DMS 273 (cell line): ENCODE measurements at regions not wholly inside any gene's neighbourhood (a gene's known extent, or its start where the extent isn't known, plus 50 kb on each side); places are given as distances from the start of the nearest gene placed in this dataset.
"Not testable (repeated sequence)": the region's sequence is repeated elsewhere in the genome, so short reads cannot be mapped to it uniquely, and the experiment has no call there.

Experiments used
- DNase-seq: peaks from one replicate; lab custom pipeline; 2025; ENCODE audit not compliant: unreplicated experiment; lab: John Stamatoyannopoulos, UW

DNA sequence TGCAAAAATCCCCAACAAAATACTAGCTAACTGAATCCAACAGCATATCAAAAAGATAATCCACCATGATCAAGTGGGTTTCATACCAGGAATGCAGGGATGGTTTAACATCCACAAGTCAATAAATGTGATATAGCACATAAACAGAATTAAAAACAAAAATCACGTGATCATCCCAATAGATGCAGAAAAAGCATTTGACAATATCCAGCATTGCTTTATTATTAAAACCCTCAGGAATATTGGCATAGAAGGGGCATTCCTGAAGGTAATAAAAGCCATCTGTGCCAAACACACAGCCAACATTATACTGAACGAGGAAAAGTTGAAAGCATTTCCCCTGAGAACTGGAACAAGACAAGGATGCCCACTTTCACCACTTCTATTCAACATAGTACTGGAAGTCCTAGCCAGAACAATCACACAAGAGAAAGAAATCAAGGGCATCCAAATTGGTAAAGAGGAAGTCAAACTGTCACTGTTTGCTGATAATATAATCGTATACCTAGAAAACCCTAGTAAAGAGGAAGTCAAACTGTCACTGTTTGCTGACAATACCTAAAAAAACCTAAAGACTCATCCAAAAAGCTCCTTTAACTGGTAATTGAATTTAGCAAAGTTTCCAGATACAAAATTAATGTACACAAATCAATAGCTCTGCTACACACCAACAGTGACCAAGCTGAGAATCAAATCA lies 109.8 kb downstream of the RNASET2 start:
- DNase-seq = not testable (repeated sequence)

DNA sequence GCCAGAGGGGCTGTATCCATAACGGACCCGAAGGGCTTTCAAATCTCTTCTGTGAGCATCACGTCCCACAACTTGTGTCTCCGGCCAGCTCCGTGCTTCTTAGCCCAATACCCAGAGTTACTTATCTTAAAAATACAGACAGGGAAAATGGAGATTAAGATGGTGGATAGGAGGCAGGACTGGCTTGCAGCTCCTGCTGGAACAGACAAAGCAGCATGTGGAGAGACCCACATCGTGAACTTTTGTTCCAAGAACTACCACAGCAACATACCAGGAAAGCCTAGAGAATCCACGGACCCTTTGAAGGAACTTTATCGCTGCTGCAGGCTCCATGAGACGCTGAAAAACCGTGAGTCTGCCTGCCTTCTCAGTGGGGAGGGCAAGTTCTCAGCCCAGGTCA lies 113.7 kb downstream of the RNASET2 start:
- DNase-seq = no peak

- DNase-seq = no peak
Observed at GRCh38 chr6:166841216-166841615, 115.1 kb downstream of the RNASET2 start.

DNA sequence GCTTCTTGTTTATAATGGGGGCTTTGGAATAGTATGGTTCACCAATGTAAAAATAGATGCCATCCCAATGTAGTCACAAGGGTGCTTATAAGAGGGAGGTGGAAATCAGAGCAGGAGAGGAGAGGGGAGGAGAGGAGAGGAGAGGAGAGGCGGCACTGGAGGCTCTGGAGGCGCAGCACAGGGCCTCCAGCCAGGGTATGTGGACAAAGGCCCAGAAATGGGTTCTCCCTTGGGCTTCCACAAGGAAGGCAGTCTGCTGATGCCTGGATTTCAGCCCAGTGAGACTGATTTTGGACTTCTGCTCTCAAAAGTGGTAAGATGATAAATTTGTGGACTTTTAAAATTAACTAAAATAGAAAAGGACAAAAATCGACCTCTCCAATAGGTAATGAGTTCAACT lies 116.8 kb downstream of the RNASET2 start:
- no peak for DNase-seq

GRCh38 chr6:166838987-166839386 lies 117.4 kb downstream of the RNASET2 start:
- no peak for DNase-seq

- no peak for DNase-seq
Observed at GRCh38 chr6:166836785-166837718, 119.3 kb downstream of the RNASET2 start.

DNA sequence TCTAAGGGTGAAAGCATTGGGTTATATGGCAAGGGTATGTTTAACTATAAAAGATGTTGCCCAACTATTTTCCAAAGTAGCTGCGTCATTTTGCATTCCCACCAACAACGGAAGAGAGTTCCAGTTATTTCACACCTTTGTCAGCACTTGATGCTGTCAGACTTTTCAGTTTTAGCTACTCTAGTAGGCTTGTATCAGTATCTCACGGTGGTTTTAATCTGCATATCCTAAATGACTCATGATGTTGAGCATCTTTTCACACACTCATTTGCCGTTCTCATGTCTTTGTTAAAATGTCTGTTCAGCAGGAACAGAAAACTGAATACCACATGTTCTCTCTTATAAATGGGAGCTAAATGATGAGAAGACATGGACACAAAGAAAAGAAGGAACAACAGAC lies 122.3 kb downstream of the RNASET2 start:
- no peak for DNase-seq

- DNase-seq = no peak
Observed at GRCh38 chr6:166830891-166831363, 125.4 kb downstream of the RNASET2 start.

DNA sequence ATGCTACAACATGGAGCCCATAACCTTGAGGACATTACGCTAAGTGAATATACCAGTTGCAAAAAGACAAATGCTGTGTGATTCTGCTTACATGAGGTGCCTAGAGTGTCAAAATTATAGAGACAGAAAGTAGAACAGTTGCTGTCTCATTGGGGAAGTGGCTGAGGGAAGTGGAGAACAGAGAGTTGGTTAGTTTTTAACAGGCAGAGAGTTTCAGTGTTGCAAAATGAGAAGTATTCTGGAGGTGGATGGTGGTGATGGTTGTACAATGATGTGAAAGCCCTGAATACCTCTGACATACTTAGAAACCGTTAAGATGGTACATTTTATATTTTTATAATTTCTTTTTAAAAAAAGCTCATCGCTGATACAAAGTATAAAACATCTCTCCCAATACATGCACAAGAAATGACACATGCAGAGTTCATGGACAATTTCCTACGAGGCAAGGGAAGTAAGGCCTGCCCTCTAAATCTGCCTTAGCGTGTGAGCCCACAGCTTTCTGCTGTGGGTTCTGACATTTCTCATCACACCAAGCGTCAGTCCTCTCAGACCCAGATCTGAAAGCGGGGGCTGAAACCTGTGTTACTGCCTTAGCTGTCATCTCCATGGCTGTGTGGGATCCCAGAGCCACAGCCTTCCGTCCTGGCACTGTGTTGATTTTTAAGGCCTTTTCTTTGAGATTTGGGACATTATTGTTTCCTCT lies 126.0 kb downstream of the RNASET2 start:
- no peak for DNase-seq

DNA sequence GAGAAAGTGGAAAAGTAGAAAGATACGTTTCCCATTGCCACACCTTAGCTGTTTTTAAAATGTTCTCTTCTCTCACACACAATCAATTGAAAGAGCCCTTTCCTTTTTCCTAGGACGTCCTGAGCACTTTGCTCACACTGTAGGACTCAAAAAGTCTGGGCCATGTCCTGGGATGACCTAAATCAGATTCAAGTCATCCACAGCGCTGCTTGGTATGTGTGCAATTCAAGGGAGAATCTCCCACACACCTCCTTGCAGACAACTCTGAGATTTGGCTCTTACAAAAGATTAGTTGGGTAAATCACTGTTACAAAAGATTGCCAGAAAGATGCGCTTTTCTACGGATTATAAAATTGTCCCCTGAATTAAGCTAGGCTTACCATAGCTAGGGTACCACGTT lies 130.1 kb downstream of the RNASET2 start:
- DNase-seq = no peak

DNA sequence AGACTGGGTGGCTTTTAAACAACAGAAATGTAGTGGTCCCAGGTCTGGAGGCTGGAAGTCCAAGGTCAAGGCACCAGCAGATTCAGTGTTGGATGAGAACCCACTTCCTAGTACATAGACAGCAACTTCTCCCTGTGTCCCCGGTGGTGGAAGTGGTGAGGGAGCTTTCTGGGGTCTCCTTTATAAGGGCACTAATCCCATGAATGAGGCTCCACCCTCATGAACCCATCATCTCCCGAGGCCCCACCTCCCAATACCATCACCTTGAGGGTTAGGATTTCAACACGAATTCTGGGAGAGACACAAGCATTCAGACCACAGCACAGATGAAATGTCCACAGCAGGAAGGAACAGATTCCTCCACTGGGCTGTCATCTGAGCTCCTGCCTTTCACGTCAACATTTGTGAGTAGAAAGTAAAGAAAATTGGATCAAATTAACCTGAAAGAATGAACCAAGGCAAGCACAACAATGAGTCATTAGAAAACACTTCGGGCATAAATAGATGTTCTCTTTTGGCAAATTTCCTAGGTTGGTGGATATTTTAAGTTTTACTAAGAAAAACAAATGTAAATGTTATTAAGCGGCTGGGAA lies 130.7 kb downstream of the RNASET2 start:
- DNase-seq = no peak

DNA sequence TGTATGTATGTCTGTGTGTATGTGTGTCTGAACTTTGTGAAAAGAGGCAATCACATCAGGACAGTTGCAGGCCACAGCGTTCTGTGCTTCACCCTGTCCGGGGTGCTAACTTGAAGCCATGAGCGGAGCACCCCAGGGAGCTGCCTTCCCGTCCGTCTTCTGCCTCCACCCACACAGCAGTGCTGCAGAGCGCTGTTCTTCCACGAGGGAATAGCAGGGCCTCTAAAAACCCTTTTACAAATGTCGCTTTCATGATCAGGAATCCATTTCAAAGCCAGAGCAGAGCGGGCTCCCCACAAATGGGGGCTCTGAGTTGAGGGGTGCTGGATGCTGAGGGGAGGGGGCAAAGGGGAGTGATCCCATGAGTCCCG lies 131.5 kb downstream of the RNASET2 start:
- DNase-seq = no peak

DNA sequence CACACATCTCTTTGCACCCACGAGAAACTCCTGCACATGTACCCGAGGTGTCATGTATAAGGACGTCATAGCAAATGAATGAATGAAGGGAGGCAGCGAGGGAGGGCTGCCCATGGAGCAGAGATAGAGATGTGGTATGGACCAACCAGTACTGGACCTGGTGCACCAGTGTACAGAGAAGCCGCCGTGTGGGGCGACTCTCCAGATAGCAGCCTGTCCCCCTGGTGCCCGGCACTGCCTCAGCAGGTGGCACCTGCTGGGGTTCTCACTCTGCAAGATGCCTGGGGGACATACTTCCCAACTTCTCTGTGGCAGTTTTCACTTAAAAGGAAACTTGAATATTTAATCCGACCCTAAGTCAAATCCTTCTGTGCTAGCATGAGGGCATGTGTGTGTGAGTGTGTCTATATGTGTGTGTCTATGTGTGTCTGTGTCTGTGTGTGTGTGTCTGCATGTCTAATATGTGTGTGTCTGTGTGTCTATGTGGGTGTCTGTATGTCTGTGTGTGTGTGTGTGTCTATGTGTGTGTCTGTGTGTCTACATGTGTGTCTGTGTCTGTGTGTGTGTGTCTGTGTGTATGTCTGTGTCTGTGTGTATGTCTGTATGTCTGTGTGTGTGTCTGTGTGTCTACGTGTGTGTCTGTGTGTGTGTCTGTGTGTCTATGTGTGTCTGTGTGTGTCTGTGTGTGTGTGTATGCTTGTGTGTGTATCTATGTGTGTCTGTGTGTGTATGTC lies 132.0 kb downstream of the RNASET2 start:
- DNase-seq = no peak

GRCh38 chr6:166822609-166823008 lies 133.7 kb downstream of the RNASET2 start:
- no peak for DNase-seq

DNA sequence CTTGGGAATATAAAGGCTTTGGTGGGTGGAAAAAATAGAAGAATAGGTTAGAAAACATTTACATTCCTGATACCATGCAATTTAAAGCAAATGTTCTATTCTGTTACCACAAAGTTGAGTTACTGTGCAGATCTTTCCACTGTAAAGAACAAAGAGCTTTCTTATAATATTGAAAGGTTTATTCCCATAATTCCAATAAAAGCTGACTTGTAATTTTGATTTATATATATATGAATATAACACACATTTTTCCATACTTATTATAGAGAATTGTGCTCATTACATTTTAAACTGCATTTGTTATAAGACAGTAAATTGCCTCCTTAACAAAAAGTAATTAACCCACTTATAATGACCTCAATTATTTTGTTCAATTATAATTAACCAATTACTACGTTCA lies 135.9 kb downstream of the RNASET2 start:
- no peak for DNase-seq

DNA sequence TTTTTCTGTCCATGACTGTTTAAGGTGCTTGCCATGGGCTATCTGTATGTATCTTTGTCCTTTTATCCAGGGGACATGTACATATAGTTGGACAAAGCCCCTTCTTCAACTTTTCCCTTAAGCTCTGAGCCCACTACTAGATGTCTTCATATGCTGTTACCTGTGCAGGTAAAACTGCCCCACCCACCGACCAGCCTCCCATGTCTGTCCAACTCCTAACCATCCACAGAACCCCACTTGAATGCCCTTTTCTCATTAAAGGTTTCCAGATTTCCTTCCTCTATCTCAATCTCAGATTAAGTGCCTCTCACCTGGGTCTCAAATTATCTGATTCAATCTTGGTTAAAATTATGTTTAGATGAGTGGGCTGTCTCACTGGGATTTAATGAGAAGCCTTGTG lies 136.3 kb downstream of the RNASET2 start:
- no peak for DNase-seq

- DNase-seq = no peak
Observed at GRCh38 chr6:166815629-166816028, 140.7 kb downstream of the RNASET2 start.

DNA sequence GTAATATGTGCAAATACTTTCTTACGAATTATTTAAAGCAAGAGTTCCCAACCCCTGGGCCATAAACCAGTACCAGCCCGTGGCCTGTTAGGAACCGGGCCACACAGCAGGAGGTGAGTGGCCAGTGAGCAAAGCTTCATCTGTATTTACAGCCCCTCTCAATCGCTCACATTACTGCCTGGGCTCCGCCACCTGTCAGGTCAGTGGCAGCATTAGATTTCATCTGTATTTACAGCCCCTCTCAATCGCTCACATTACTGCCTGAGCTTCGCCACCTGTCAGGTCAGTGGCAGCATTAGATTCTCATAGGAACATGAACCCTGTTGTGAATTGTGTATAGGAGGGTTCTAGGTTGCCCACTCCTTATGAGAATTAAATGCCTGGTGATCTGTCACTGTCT lies 142.0 kb downstream of the RNASET2 start:
- no peak for DNase-seq

GRCh38 chr6:166813461-166813860 lies 142.9 kb downstream of the RNASET2 start:
- no peak for DNase-seq

- DNase-seq = no peak
Observed at GRCh38 chr6:166810864-166811263, 145.5 kb downstream of the RNASET2 start.

DNA sequence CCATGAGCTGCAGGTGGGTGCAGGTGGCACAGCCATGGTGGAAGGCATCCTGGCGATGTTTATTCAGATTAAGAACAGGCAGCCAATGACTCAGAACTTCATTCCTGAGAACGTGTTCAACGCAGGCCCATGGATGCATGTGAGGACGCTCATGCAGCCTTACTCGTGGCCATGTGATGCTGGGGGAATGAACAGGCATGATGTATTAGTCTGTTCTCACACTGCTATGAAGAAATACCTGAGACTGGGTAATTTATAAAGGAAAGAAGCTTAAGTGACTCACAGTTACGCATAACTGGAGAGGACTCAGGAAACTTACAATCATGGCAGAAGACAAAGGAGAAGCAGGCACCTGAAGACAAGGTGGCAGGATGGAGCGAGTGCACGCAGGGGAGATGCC lies 146.6 kb downstream of the RNASET2 start:
- no peak for DNase-seq
